ENCODE measurements at regions not wholly inside any gene's neighbourhood (a gene's known extent, or its start where the extent isn't known, plus 50 kb on each side); places are given as distances from the start of the nearest gene placed in this dataset.
"Not testable (repeated sequence)": the region's sequence is repeated elsewhere in the genome, so short reads cannot be mapped to it uniquely, and the experiment has no call there.

- H3K27me3 ChIP-seq, result no peaks in the 10 kb centered on the region
- intact Hi-C loops (cut with DNase I), result no loop called here
- TF ChIP-seq POLR2A (IDR thresholded peaks at IDR 0.05), result no peak
- TF ChIP-seq CTCF (IDR thresholded peaks at IDR 0.05), result no peak
- no peak overlapping the region for H3K27ac ChIP-seq
- ATAC-seq (no peak), DNase-seq (no peak)
- H3K4me3 ChIP-seq, result no peak overlapping the region
- 84 to 89% methylated on average over 6 of the region's 6 CpGs for WGBS, 2 donors
- peaks cover 14% of the 10 kb centered on the region for H3K4me1 ChIP-seq
- no peaks in the 10 kb centered on the region for H3K9me3 ChIP-seq
- H3K36me3 ChIP-seq (replicated peaks in 1 of 2; ENCODE audit: insufficient read depth in 1 of 2, low read depth in 2 of 2), result no peaks in the 10 kb centered on the region
These were observed 190.2 kb upstream of the NR3C1 start for GRCh38 chr5:143593723-143594122.

GRCh38 chr5:143592648-143593047 lies 189.2 kb upstream of the NR3C1 start:
- H3K27ac ChIP-seq, result no peak overlapping the region
- no peak overlapping the region for H3K4me3 ChIP-seq
- H3K4me1 ChIP-seq, result peaks cover 14% of the 10 kb centered on the region
- DNase-seq (peak in 1 of 4 donors; percentile 19), ATAC-seq (no peak)
- intact Hi-C loops (cut with DNase I), result no loop called here
- H3K36me3 ChIP-seq (replicated peaks in 1 of 2; ENCODE audit: insufficient read depth in 1 of 2, low read depth in 2 of 2), result no peaks in the 10 kb centered on the region
- TF ChIP-seq CTCF (IDR thresholded peaks at IDR 0.05) (no peak), POLR2A (IDR thresholded peaks at IDR 0.05) (no peak)
- H3K9me3 ChIP-seq, result no peaks in the 10 kb centered on the region
- no peaks in the 10 kb centered on the region for H3K27me3 ChIP-seq
- 46 to 63% methylated on average over 3 to 4 of the region's 4 CpGs for WGBS, 2 donors

GRCh38 chr5:143588933-143589662 lies 185.6 kb upstream of the NR3C1 start:
- TF ChIP-seq CTCF (IDR thresholded peaks at IDR 0.05) (no peak), POLR2A (IDR thresholded peaks at IDR 0.05) (no peak)
- no peak for ATAC-seq
- no peak for DNase-seq
- Histone ChIP-seq H3K27ac (no peak overlapping the region), H3K36me3 (replicated peaks in 1 of 2; ENCODE audit: insufficient read depth in 1 of 2, low read depth in 2 of 2) (no peaks in the 10 kb centered on the region), H3K27me3 (no peaks in the 10 kb centered on the region), H3K9me3 (no peaks in the 10 kb centered on the region), H3K4me3 (no peak overlapping the region), H3K4me1 (peaks cover 4% of the 10 kb centered on the region)
- WGBS, 2 donors, result 62 to 66% methylated on average over 7 of the region's 7 CpGs
- intact Hi-C loops (cut with DNase I), result no loop called here

- intact Hi-C loops (cut with DNase I), result not testable (repeated sequence)
- 80 to 81% methylated on average over 3 of the region's 3 CpGs for WGBS, 2 donors
These were observed 184.6 kb upstream of the NR3C1 start for GRCh38 chr5:143588121-143588520.

GRCh38 chr5:143586781-143587362 lies 183.4 kb upstream of the NR3C1 start:
- Histone ChIP-seq H3K9me3 (no peaks in the 10 kb centered on the region), H3K4me1 (peaks cover 3% of the 10 kb centered on the region), H3K27ac (no peak overlapping the region), H3K4me3 (no peak overlapping the region), H3K27me3 (no peaks in the 10 kb centered on the region), H3K36me3 (replicated peaks in 1 of 2; ENCODE audit: insufficient read depth in 1 of 2, low read depth in 2 of 2) (no peaks in the 10 kb centered on the region)
- WGBS, 2 donors, result 50 to 84% methylated on average over 1 of the region's 1 CpG
- no peak for DNase-seq
- no peak for TF ChIP-seq CTCF (IDR thresholded peaks at IDR 0.05)
- TF ChIP-seq POLR2A (IDR thresholded peaks at IDR 0.05), result no peak
- intact Hi-C loops (cut with DNase I), result no loop called here
- ATAC-seq, result no peak

More at GRCh38 chr5:143588121-143588520, 184.6 kb upstream of the NR3C1 start:
- H3K36me3 ChIP-seq (replicated peaks in 1 of 2; ENCODE audit: insufficient read depth in 1 of 2, low read depth in 2 of 2); H3K4me3 ChIP-seq; H3K4me1 ChIP-seq; H3K27ac ChIP-seq; H3K27me3 ChIP-seq; H3K9me3 ChIP-seq; DNase-seq; ATAC-seq: not testable (repeated sequence)

Measured in body of pancreas (tissue), 4 donors.